OCI-LY7 (cell line): ENCODE measurements at regions not wholly inside any gene's neighbourhood (a gene's known extent, or its start where the extent isn't known, plus 50 kb on each side); places are given as distances from the start of the nearest gene placed in this dataset.

ENCODE experiments used
- CTCF ChIP-seq: fragments of 200-600 bp; sonication (generic); conservative IDR thresholded peaks from 2 replicates; pipeline ENCODE4 v1.5.1; 2014; ENCODE audit warnings: mild to moderate bottlenecking, antibody characterized with exemption, low read length, moderate library complexity, mixed read lengths
- EZH2phosphoT487 ChIP-seq: fragments of 200-600 bp; sonication (generic); IDR thresholded peaks from 2 replicates; pipeline ENCODE4 v1.6.1; 2018; ENCODE audit warnings: low read depth, borderline replicate concordance, mild to moderate bottlenecking, mixed run types, antibody characterized with exemption, low read length, moderate library complexity, mixed read lengths

- TF ChIP-seq CTCF: no peak
- TF ChIP-seq EZH2phosphoT487: no peak
These were observed 74.2 kb upstream of the MTPN start for GRCh38 chr7:136051203-136051928.
